Colon (tissue), 2 donors: ENCODE measurements at regions not wholly inside any gene's neighbourhood (a gene's known extent, or its start where the extent isn't known, plus 50 kb on each side); places are given as distances from the start of the nearest gene placed in this dataset.

Experiments used
- FAIRE-seq: peaks from 2 replicates; lab custom pipeline; 2012; peaks lifted over from hg19 to GRCh38; lab: Jason Lieb, UNC
- donor health status: control.
- donor health status: control.

DNA sequence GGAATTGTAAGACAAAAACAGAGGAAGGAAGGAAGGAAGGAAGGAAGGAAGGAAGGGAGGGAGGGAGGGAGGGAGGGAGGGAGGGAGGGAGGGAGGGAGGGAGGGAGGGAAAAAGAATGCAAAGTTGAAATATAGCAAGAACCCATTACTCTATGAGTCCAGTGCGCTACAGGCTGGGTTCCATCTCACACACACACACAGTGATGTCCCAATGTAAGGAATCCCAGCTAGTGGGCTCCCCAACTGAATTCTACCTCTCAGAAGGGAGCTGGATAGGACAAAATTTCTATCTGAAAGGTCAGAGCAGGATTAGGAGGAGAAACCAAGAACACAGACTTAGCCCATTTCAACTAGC is 173.4 kb downstream of the DAD1 start:
- FAIRE-seq: no peak

GRCh38 chr14:22414876-22415604 is 174.0 kb downstream of the DAD1 start:
- no peak for FAIRE-seq

GRCh38 chr14:22412926-22413411 is 176.1 kb downstream of the DAD1 start:
- FAIRE-seq: no peak

GRCh38 chr14:22411398-22412055 is 177.5 kb downstream of the DAD1 start:
- no peak for FAIRE-seq

DNA sequence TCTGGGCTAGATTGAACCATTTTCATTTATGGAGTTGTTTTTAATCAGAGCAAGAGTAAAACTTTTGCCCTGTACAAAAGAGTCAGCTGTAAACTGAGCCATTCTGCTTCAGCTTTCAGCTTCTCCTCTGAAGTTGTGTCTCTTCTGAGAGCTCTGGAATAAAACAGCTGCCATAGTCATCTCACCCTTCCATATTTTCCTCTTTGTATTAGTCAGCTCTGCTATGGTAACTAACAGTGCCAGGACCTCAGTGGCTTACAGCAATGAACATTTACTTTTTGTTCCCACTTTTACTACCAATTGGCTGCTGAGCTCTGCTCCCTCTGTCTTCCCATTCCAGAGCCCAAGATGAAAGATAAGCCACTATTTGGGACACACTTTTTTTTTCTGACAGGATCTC is 178.5 kb downstream of the DAD1 start:
- FAIRE-seq: no peak

- no peak for FAIRE-seq
These were observed 180.0 kb downstream of the DAD1 start for GRCh38 chr14:22409006-22409405.

DNA sequence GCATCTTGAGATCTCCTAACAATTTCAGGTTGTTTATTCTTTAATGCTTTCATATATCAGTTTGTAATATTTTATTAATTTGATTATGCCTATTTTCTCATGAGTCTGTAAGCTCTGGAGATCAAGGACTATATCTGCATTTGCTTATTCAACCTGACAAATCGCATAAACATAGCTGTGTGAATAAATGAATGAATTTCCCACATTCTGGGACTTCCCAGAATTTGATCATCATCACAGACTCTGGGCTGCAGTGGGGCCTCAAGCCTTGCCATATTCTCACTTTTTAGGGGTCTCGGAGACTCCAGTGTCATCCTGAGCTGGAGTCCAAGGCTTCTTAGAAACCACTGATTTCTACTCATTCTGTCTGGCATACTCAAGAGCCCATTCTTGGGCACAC is 180.5 kb downstream of the DAD1 start:
- no peak for FAIRE-seq

DNA sequence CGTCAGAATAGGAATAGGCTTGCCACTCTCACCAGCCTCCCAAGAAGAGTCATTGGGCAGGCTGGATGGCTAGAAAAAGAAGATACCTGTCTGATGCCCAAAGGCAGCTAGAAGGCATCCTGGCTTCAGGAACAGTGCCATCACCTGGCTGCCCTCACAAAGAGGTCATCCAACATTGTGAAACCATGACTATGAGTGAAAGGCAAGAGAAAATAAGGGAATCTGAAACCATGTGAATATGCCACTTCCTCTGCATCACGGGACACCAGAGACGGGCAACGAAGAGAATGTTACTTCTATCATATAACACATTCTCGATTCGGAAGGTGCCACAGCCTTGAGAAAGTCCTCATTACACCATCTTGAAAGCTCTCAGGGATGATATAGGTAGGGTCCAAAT is 182.0 kb downstream of the DAD1 start:
- no peak for FAIRE-seq

DNA sequence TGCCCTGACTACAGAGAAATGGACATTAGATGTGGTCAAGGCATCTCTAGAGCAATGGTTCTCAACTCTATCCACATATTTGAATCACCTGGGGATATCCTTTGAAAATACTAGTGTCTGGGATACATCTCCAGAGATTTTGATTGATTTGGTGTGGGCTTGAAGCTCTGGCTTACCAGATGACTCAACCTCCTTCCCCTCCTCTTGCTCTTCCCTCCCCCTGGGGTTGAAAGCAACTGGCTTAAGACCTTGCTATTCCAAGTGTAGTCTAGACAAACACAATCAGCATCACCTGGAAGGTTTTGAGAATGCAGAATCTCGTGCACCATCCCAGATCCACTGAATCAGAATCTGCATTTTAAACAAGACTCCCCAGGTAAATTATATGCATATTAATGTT is 183.8 kb downstream of the DAD1 start:
- FAIRE-seq: no peak

GRCh38 chr14:22403296-22403695 is 185.7 kb downstream of the DAD1 start:
- no peak for FAIRE-seq

GRCh38 chr14:22400655-22401259 is 188.3 kb downstream of the DAD1 start:
- no peak for FAIRE-seq

- FAIRE-seq: no peak
These were observed 189.2 kb downstream of the DAD1 start for GRCh38 chr14:22399776-22400175.

DNA sequence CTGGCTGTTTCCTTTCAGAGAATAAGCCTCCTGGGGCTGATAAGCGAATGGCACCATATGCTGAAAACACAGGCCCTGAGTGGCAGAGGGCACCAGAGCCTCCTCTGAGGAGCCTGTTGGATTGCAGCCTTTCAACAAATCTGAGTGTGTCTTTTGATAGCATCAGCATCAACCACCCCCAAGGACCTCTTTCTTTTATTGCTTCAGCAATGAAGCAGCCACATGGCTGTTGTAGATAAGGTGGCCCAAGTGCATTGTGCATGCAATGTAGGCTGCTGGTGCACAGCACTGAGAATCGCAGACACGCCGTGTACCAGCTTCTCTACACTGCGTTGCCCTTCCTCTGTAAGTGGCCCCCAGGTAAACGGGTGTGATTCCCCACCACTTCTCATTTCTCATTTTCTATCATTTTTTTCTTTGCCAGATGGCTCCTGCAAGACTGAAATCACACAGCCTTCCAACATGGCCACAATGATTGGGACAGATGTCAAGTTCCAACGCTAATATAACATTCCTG is 191.7 kb downstream of the DAD1 start:
- no peak for FAIRE-seq

DNA sequence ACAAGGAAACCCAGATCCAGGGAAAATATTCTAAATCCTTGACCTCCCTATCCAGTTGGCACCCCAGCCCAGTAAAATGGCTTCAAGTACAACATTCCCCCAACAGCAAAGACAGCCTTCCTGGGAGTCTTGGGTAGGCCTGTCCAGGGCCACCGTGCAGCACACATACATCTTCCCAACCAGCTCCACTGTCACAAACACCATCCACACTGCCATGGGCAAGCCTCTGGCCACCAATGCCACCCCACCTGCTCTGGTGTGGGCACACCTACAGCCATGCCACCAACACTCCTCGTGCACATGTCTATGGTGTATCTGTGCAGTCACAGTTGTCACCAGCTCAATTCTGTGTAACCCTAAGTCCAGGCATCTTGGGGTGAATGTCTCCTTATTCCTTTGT is 193.2 kb downstream of the DAD1 start:
- FAIRE-seq: no peak

GRCh38 chr14:22394616-22395015 is 194.4 kb downstream of the DAD1 start:
- FAIRE-seq: no peak

GRCh38 chr14:22393796-22394195 is 195.2 kb downstream of the DAD1 start:
- no peak for FAIRE-seq

DNA sequence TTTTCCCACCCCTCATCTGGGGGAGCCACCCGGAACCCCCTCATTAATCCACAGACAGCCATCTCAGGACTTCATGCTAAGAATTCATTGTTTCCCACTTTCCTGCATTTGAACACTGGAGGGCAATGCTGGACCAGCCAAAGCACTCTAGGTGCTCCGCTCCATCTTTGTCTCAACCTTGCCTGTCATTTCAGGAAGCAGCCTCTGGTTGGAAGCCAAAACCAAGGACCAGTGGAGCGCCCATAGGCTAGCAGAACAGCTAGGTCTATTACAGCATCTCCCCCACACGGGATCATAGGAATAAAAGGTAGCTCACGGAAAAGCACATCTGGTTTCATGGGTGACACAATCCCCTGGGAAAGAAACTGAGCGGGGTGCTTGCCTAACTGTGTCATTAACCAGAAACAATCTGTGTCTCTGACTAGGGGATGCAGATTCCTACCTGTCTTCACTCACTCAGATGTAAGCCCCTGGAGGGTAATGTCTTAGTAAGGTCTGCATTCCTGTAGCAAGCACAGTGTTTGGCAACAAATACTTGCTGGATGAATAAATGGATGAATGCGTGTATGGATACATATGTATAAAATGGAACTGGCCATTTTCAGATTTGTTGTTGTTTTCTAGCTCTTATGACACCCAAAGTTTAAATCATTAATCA is 197.0 kb downstream of the DAD1 start:
- no peak for FAIRE-seq

DNA sequence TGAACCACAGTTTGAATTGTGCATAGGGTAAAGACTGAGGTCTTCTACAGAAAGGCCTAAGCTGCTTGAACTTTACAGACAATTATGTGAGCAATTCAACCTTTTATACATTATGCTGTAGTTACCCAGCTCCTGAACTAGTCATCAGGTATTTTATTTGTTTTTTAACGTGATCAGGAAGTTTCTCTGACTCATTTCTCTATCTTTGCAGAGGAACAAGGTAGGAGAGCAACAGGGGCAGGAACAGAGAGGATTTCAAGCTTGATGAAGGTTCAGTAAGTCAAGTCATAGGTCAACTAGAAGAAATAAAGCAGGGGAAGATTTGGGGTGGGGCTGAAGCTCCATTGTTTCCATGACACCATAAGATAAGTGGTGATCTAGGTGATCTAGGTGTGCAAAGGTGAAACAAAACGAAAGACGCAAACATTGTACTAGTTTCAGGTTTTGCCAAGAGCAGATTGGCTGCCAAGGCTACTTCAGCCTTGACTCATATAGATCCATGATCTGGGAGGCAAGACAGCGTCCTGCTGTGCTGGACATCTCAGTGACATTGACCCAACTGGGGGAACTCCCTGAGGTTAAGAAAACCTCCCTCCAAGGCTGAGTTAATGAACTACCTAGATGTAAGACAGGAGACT is 198.1 kb downstream of the DAD1 start:
- no peak for FAIRE-seq

DNA sequence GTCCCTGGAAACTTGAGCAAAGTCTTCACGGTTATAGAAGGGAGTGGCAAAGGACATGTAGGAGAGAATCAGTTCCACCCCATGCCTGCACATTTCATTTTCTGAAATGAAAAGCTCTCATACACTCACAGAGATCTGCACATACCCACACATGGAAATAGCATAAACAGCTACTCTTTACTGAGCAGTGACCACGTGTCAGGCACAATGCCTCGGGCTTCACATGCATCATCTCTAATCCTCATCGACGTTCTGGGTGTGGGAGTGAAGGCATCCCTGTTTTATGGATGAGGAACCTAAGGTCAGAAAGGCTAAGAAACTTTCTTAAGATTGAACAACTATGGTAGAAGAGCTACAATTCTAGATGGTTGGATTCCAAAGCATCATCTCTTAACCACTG is 198.8 kb downstream of the DAD1 start:
- no peak for FAIRE-seq

- FAIRE-seq: no peak
These were observed 200.1 kb downstream of the DAD1 start for GRCh38 chr14:22388669-22389595.

GRCh38 chr14:22387776-22388241 is 201.2 kb downstream of the DAD1 start:
- no peak for FAIRE-seq
